ENCODE measurements at regions not wholly inside any gene's neighbourhood (a gene's known extent, or its start where the extent isn't known, plus 50 kb on each side); places are given as distances from the start of the nearest gene placed in this dataset.

DNA sequence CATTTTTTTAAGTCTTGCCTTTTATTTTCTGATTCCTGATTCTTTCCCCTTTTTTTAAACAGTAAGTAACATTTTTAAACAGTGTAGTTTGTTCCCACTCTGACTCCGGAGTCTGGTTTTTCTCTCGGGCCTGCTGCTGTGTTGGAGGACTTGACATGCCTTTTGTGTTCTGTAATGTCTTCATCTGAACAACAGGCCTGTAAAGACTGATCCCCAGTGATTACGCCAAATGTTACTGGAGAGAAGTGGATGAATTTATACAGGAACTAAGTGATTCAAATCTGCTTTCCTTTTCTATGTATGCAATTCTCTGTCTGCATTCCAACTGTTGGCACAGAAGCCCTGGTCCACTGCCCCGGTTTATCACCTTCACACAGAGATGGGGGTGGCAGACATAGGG lies 54.3 kb upstream of the RMDN2 start:
- H3K9me3 ChIP-seq (ENCODE audit: insufficient read depth, low read depth), result no peaks in the 10 kb centered on the region
- no peaks in the 10 kb centered on the region for H3K27me3 ChIP-seq (ENCODE audit: insufficient read depth, low read depth)
- H2AFZ ChIP-seq, result no peak overlapping the region
- H3K4me2 ChIP-seq, result no peak overlapping the region
- no peak overlapping the region for H3K4me3 ChIP-seq
- no peak overlapping the region for H3K27ac ChIP-seq
- DNase-seq, result no peak
- TF ChIP-seq, protein P1, sequence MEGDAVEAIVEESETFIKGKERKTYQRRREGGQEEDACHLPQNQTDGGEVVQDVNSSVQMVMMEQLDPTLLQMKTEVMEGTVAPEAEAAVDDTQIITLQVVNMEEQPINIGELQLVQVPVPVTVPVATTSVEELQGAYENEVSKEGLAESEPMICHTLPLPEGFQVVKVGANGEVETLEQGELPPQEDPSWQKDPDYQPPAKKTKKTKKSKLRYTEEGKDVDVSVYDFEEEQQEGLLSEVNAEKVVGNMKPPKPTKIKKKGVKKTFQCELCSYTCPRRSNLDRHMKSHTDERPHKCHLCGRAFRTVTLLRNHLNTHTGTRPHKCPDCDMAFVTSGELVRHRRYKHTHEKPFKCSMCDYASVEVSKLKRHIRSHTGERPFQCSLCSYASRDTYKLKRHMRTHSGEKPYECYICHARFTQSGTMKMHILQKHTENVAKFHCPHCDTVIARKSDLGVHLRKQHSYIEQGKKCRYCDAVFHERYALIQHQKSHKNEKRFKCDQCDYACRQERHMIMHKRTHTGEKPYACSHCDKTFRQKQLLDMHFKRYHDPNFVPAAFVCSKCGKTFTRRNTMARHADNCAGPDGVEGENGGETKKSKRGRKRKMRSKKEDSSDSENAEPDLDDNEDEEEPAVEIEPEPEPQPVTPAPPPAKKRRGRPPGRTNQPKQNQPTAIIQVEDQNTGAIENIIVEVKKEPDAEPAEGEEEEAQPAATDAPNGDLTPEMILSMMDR (conservative IDR thresholded peaks at IDR 0.05), result no peak
- no peak for TF ChIP-seq EZH2 (IDR thresholded peaks at IDR 0.05; ENCODE audit: low read depth)
- H4K20me1 ChIP-seq (ENCODE audit: insufficient read depth), result no peaks in the 10 kb centered on the region
- H3F3A ChIP-seq (ENCODE audit: insufficient read depth, low read depth), result no peaks in the 10 kb centered on the region
- H3K9me2 ChIP-seq (ENCODE audit: insufficient read depth), result no peaks in the 10 kb centered on the region
- H3K79me2 ChIP-seq (ENCODE audit: low read depth), result no peaks in the 10 kb centered on the region
- 0 out of 2 replicates have a peak, but pooled peaks cover 4% of the 10 kb centered on the region for H3K4me1 ChIP-seq (replicated peaks; ENCODE audit: insufficient read depth)
- intact Hi-C loops (cut with micrococcal nuclease; ENCODE audit: unreplicated experiment), result loop anchor here (10.0 kb wide), 2 partner anchors 586 to 706 kb away; no protein-coding TSS in a partner anchor
- no peaks in the 10 kb centered on the region for H3K36me3 ChIP-seq (ENCODE audit: low read depth)
- CTCF ChIA-PET, result no interaction called here
- no TSS peak for BruUV-seq (replicated peaks)
- POLR2A ChIA-PET (ENCODE audit: unreplicated experiment), result no interaction called here

DNA sequence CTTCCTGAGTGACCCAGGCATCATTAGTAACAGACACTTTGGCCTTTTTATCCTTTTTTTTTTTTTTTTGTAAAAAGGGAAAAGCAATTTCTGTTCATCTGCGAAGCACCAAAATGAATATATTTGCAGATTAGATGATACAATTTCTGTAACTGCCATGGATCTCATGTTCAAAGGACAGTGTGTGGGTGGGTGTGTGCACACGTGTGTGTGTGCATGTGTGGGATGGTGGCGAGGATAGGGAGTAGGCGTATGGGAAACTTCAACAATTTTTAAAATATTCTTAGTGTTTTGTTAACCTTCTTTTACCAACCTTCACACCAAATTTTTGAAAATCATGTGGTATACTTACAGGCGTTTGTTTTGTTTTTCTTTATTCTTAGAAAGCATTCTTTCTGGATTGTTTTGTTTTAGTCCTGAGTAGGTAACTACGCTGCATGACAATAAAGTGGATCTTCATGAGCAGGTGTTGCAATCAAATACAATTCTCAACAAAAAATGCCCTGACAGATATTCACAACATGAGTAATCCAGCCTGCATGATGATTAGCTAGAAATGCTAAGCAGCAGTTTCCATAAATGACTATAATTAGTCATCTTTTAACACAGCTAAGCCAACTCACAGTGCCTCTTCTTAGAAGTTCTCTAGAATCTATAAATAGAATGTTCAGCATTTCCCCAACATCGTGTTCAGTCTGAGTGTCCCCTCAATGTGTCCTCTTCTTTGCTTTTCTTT lies 53.5 kb upstream of the RMDN2 start:
- 0 out of 2 replicates have a peak, but pooled peaks cover 4% of the 10 kb centered on the region for H3K4me1 ChIP-seq (replicated peaks; ENCODE audit: insufficient read depth)
- no peak overlapping the region for H3K4me3 ChIP-seq
- H3K4me2 ChIP-seq, result no peak overlapping the region
- DNase-seq, result peak in 1 of 2 experiments; percentile 66
- H3K79me2 ChIP-seq (ENCODE audit: low read depth), result no peaks in the 10 kb centered on the region
- no peaks in the 10 kb centered on the region for H3K9me2 ChIP-seq (ENCODE audit: insufficient read depth)
- TF ChIP-seq, protein P1 (conservative IDR thresholded peaks at IDR 0.05), result no peak
- no peak for TF ChIP-seq EZH2 (IDR thresholded peaks at IDR 0.05; ENCODE audit: low read depth)
- no peak overlapping the region for H2AFZ ChIP-seq
- no TSS peak for BruUV-seq (replicated peaks)
- H3F3A ChIP-seq (ENCODE audit: insufficient read depth, low read depth), result no peaks in the 10 kb centered on the region
- intact Hi-C loops (cut with micrococcal nuclease; ENCODE audit: unreplicated experiment), result loop anchor here (10.0 kb wide), 2 partner anchors 587 to 707 kb away; no protein-coding TSS in a partner anchor
- no peaks in the 10 kb centered on the region for H4K20me1 ChIP-seq (ENCODE audit: insufficient read depth)
- H3K36me3 ChIP-seq (ENCODE audit: low read depth), result no peaks in the 10 kb centered on the region
- ChIA-PET CTCF (no interaction called here), POLR2A (ENCODE audit: unreplicated experiment) (interaction anchor here (0.6 kb wide), 1 partner anchor 235 kb away, joined by 3 read pairs; no protein-coding TSS in a partner anchor)
- no peaks in the 10 kb centered on the region for H3K9me3 ChIP-seq (ENCODE audit: insufficient read depth, low read depth)
- H3K27me3 ChIP-seq (ENCODE audit: insufficient read depth, low read depth), result no peaks in the 10 kb centered on the region
- H3K27ac ChIP-seq, result no peak overlapping the region

DNA sequence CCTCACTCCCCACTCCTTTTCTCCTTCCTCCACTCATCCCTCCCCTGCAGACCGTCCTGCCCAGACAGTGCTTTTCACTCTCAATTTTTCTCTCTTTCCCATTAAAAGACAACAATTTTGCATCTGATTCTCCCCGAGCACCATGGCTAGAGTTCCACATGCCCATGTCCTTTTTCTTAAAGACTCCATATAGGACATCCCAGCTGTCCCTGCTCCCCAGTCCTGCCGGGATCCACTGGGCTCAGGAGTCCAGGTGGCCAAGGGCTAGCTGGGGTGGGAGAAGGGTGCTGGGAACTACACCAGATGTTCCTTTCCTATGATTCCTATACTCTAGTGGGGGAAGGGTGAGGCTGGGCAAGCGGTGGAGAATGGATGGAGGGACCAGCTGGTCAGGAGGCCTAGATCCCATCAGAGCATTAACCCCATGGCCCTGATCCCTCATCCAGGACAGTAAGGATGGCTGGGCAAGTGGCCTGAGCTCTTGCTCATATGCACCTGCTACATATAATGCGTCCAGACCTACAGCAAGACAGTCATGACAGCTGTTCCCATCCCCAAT lies 52.8 kb upstream of the RMDN2 start:
- Histone ChIP-seq H3K9me2 (ENCODE audit: insufficient read depth) (no peaks in the 10 kb centered on the region), H3K4me2 (no peak overlapping the region), H3K36me3 (ENCODE audit: low read depth) (no peaks in the 10 kb centered on the region), H3K27me3 (ENCODE audit: insufficient read depth, low read depth) (no peaks in the 10 kb centered on the region), H3K79me2 (ENCODE audit: low read depth) (no peaks in the 10 kb centered on the region), H3K27ac (no peak overlapping the region), H3F3A (ENCODE audit: insufficient read depth, low read depth) (no peaks in the 10 kb centered on the region), H3K9me3 (ENCODE audit: insufficient read depth, low read depth) (no peaks in the 10 kb centered on the region), H3K4me3 (no peak overlapping the region), H4K20me1 (ENCODE audit: insufficient read depth) (no peaks in the 10 kb centered on the region), H3K4me1 (replicated peaks; ENCODE audit: insufficient read depth) (0 out of 2 replicates have a peak, but pooled peaks cover 4% of the 10 kb centered on the region), H2AFZ (no peak overlapping the region)
- no TSS peak for BruUV-seq (replicated peaks)
- TF ChIP-seq, protein P1 (conservative IDR thresholded peaks at IDR 0.05), result no peak
- TF ChIP-seq EZH2 (IDR thresholded peaks at IDR 0.05; ENCODE audit: low read depth), result no peak
- CTCF ChIA-PET, result no interaction called here
- intact Hi-C loops (cut with micrococcal nuclease; ENCODE audit: unreplicated experiment), result loop anchor here (10.0 kb wide), 2 partner anchors 587 to 707 kb away; no protein-coding TSS in a partner anchor
- DNase-seq, result no peak
- POLR2A ChIA-PET (ENCODE audit: unreplicated experiment), result no interaction called here
